Peyer's patch (tissue), 4 donors: ENCODE measurements at regions not wholly inside any gene's neighbourhood (a gene's known extent, or its start where the extent isn't known, plus 50 kb on each side); places are given as distances from the start of the nearest gene placed in this dataset.

ENCODE experiments used
- CTCF ChIP-seq, 6 experiments: fragments of 450-650 bp in 4 of 6; fragments of 200-600 bp in 2 of 6; sonication (generic) in 1 of 6; IDR thresholded peaks; one replicate each; pipeline ENCODE4 v1.5.1; 2017 to 2019; ENCODE audit warnings: antibody characterized with exemption in 6 of 6, mild to moderate bottlenecking in 3 of 6, moderate library complexity in 1 of 6
- POLR2A ChIP-seq, 2 donors: fragments of 450-650 bp; IDR thresholded peaks; one replicate each; pipeline ENCODE4 v1.5.1; 2017; ENCODE audit warnings: antibody characterized with exemption in 2 of 2, mild to moderate bottlenecking in 2 of 2, moderate library complexity in 2 of 2

- TF ChIP-seq CTCF (IDR thresholded peaks at IDR 0.05) (no peak), POLR2A (IDR thresholded peaks at IDR 0.05) (no peak)
Measured at GRCh38 chr13:82962397-82962796, 919.9 kb downstream of the SLITRK1 start.
